ENCODE measurements at regions not wholly inside any gene's neighbourhood (a gene's known extent, or its start where the extent isn't known, plus 50 kb on each side); places are given as distances from the start of the nearest gene placed in this dataset.

GRCh38 chr7:66575398-66575797 lies 53.3 kb upstream of the KCTD7 start:
- intact Hi-C loops (cut with micrococcal nuclease; ENCODE audit: unreplicated experiment) = no loop called here
- no peaks in the 10 kb centered on the region for H3K9me3 ChIP-seq (ENCODE audit: low read length)
- POLR2A ChIA-PET = no interaction called here
- H3K4me2 ChIP-seq (ENCODE audit: low read length) = no peak overlapping the region
- no peak overlapping the region for H2AFZ ChIP-seq (ENCODE audit: low read length)
- CTCF ChIA-PET (ENCODE audit: unreplicated experiment) = no interaction called here
- no peak overlapping the region for H3K27ac ChIP-seq (ENCODE audit: low read depth, low read length, poor library complexity, severe bottlenecking)
- BruUV-seq (replicated peaks) = no TSS peak
- no peak for DNase-seq (ENCODE audit: low spot score)
- H3K4me3 ChIP-seq (ENCODE audit: low read depth, low read length, poor library complexity, severe bottlenecking) = no peak overlapping the region
- TF ChIP-seq CTCF (conservative IDR thresholded peaks at IDR 0.05; ENCODE audit: low read length) (no peak), EZH2phosphoT487 (IDR thresholded peaks at IDR 0.05; ENCODE audit: borderline replicate concordance, low read depth, low read length) (no peak)
- no peaks in the 10 kb centered on the region for H4K20me1 ChIP-seq (ENCODE audit: insufficient read depth, low read length)
- peaks cover 75% of the 10 kb centered on the region for H3K36me3 ChIP-seq (ENCODE audit: insufficient read depth, low read length)
- peaks cover 38% of the 10 kb centered on the region for H3K79me2 ChIP-seq (ENCODE audit: insufficient read depth, low read depth, low read length)
- H3K9me2 ChIP-seq (ENCODE audit: insufficient read depth, low read length) = no peaks in the 10 kb centered on the region
- peaks cover 14% of the 10 kb centered on the region for H3K4me1 ChIP-seq (ENCODE audit: insufficient read depth, low read length, poor library complexity, severe bottlenecking)

- H3K36me3 ChIP-seq (ENCODE audit: insufficient read depth, low read length) = peaks cover 73% of the 10 kb centered on the region
- peaks cover 14% of the 10 kb centered on the region for H3K4me1 ChIP-seq (ENCODE audit: insufficient read depth, low read length, poor library complexity, severe bottlenecking)
- TF ChIP-seq CTCF (conservative IDR thresholded peaks at IDR 0.05; ENCODE audit: low read length) (no peak), EZH2phosphoT487 (IDR thresholded peaks at IDR 0.05; ENCODE audit: borderline replicate concordance, low read depth, low read length) (no peak)
- no peak overlapping the region for H2AFZ ChIP-seq (ENCODE audit: low read length)
- no peaks in the 10 kb centered on the region for H3K9me2 ChIP-seq (ENCODE audit: insufficient read depth, low read length)
- CTCF ChIA-PET (ENCODE audit: unreplicated experiment) = no interaction called here
- no peak for DNase-seq (ENCODE audit: low spot score)
- POLR2A ChIA-PET = interaction anchor here (0.7 to 0.8 kb wide), 2 partner anchors 14 to 221 kb away, joined by 3 read pairs; no protein-coding TSS in a partner anchor
- no peak overlapping the region for H3K4me2 ChIP-seq (ENCODE audit: low read length)
- no peaks in the 10 kb centered on the region for H3K9me3 ChIP-seq (ENCODE audit: low read length)
- no peak overlapping the region for H3K27ac ChIP-seq (ENCODE audit: low read depth, low read length, poor library complexity, severe bottlenecking)
- no peaks in the 10 kb centered on the region for H4K20me1 ChIP-seq (ENCODE audit: insufficient read depth, low read length)
- peaks cover 45% of the 10 kb centered on the region for H3K79me2 ChIP-seq (ENCODE audit: insufficient read depth, low read depth, low read length)
- BruUV-seq (replicated peaks) = no TSS peak
- intact Hi-C loops (cut with micrococcal nuclease; ENCODE audit: unreplicated experiment) = no loop called here
- no peak overlapping the region for H3K4me3 ChIP-seq (ENCODE audit: low read depth, low read length, poor library complexity, severe bottlenecking)
These were observed 52.0 kb upstream of the KCTD7 start for GRCh38 chr7:66576646-66577045.
